Endothelial cell (in vitro differentiated cells): ENCODE measurements at regions not wholly inside any gene's neighbourhood (a gene's known extent, or its start where the extent isn't known, plus 50 kb on each side); places are given as distances from the start of the nearest gene placed in this dataset.

Experiments used
- DNase-seq: peaks from one replicate; pipeline ENCODE4 v3.0.0; 2021; ENCODE audit warnings: low spot score
- H3K27ac Mint-ChIP-seq: one replicate; pipeline ENCODE4 v1.8.0; 2021; ENCODE audit warnings: mixed read lengths, inconsistent platforms; ENCODE audit not compliant: unreplicated experiment
- H3K27me3 Mint-ChIP-seq: one replicate; pipeline ENCODE4 v1.8.0; 2021; ENCODE audit warnings: mild to moderate bottlenecking, moderate library complexity, mixed read lengths, inconsistent platforms; ENCODE audit not compliant: unreplicated experiment
- H3K36me3 Mint-ChIP-seq: one replicate; pipeline ENCODE4 v1.8.0; 2021; ENCODE audit warnings: mild to moderate bottlenecking, low read depth, mixed read lengths, inconsistent platforms; ENCODE audit not compliant: unreplicated experiment
- H3K4me1 Mint-ChIP-seq: one replicate; pipeline ENCODE4 v1.8.0; 2021; ENCODE audit warnings: mild to moderate bottlenecking, mixed read lengths, inconsistent platforms; ENCODE audit not compliant: unreplicated experiment
- H3K4me3 Mint-ChIP-seq: one replicate; pipeline ENCODE4 v1.8.0; 2021; ENCODE audit warnings: mild to moderate bottlenecking, mixed read lengths, inconsistent platforms; ENCODE audit not compliant: unreplicated experiment
- H3K9me3 Mint-ChIP-seq: one replicate; pipeline ENCODE4 v1.8.0; 2021; ENCODE audit warnings: mixed read lengths, inconsistent platforms; ENCODE audit not compliant: unreplicated experiment
- TF ChIP-seq, protein P1 (sequence below): fragments of 200-600 bp; sonication (generic); IDR thresholded peaks from one replicate; pipeline ENCODE4 v1.5.0; 2021; ENCODE audit warnings: antibody characterized with exemption; ENCODE audit not compliant: unreplicated experiment

DNA sequence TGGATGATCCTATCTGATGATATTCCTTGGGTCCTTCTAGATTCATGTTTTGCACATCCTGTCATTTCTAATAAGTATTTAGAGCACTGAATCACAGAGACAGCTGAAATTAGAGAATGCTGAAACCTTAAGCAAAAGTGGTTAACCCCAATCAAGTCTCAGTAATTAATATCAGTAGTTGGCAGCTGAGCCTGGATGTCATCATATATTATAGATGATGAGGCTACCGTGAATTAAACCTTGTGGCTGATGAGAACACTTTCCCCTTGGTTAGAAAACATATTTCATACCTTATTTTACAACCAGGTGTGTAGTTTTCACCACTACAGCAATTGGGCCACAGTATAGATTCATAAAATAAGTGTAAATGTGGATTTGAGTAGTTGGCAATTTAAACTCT is 499.0 kb downstream of the PDGFC start:
- H3K36me3 Mint-ChIP-seq, result no peaks in the 10 kb centered on the region
- no peaks in the 10 kb centered on the region for H3K4me1 Mint-ChIP-seq
- H3K9me3 Mint-ChIP-seq, result no peaks in the 10 kb centered on the region
- TF ChIP-seq, protein P1, sequence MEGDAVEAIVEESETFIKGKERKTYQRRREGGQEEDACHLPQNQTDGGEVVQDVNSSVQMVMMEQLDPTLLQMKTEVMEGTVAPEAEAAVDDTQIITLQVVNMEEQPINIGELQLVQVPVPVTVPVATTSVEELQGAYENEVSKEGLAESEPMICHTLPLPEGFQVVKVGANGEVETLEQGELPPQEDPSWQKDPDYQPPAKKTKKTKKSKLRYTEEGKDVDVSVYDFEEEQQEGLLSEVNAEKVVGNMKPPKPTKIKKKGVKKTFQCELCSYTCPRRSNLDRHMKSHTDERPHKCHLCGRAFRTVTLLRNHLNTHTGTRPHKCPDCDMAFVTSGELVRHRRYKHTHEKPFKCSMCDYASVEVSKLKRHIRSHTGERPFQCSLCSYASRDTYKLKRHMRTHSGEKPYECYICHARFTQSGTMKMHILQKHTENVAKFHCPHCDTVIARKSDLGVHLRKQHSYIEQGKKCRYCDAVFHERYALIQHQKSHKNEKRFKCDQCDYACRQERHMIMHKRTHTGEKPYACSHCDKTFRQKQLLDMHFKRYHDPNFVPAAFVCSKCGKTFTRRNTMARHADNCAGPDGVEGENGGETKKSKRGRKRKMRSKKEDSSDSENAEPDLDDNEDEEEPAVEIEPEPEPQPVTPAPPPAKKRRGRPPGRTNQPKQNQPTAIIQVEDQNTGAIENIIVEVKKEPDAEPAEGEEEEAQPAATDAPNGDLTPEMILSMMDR, result no peak
- no peak overlapping the region for H3K27ac Mint-ChIP-seq
- no peak overlapping the region for H3K4me3 Mint-ChIP-seq
- peaks cover 1% of the 10 kb centered on the region for H3K27me3 Mint-ChIP-seq
- no peak for DNase-seq

DNA sequence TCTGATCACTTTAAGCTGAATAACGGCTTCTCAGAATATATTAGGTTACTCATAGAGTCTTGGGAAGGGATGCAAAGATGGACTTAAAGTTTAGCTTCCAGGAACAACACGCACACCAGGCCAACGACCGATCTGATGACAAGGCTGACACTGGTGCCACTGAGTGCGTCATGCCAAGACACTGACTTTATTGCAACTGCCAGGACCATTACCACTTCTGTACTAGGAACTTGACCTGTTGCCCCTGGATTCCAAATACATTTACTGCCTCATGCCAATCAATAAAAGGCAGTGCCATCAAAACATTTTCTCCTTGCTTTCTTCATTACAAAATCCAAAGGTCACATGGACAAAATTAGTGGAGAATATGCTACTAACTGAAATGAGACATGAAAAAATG is 505.9 kb upstream of the CTSO start:
- H3K27me3 Mint-ChIP-seq, result peaks cover 2% of the 10 kb centered on the region
- H3K4me3 Mint-ChIP-seq, result no peak overlapping the region
- H3K4me1 Mint-ChIP-seq, result no peaks in the 10 kb centered on the region
- TF ChIP-seq, protein P1, result no peak
- H3K27ac Mint-ChIP-seq, result no peak overlapping the region
- H3K9me3 Mint-ChIP-seq, result no peaks in the 10 kb centered on the region
- H3K36me3 Mint-ChIP-seq, result no peaks in the 10 kb centered on the region
- DNase-seq, result no peak

DNA sequence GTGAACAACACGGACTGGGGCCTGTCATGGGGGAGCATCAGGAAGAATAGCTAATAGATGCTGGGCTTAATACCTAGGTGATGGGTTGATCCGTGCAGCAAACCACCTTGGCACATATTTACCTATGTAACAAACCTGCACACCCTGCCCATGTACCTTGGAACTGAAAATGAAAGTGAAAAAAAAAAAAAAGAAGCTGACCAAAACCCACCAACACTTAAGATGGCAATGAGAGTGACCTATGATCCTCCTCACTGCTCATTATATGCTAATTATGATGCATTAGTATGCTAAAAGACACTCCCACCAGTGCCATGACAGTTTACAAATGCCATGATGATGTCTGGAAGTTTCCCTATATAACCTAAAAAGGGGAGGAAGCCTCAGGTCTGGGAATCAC is 503.2 kb upstream of the CTSO start:
- H3K9me3 Mint-ChIP-seq, result no peaks in the 10 kb centered on the region

DNA sequence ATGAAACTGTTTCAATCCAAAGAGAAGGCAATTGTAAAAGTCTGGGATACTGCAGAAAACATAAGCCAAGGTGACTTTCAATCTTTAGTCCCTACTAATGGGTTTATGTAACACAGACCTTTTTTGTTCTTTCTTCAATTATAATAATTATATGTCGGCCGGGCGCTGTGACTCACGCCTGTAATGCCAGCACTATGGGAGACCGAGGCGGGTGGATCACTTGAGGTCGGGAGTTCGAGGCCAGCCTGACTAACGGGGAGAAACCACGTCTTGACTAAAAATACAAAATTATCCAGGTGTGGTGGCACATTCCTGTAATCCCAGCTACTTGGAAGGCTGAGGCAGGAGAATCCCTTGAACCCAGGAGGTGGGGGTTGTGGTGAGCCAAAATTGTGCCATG is 489.8 kb upstream of the CTSO start:
- Mint-ChIP-seq H3K9me3 (no peaks in the 10 kb centered on the region), H3K4me1 (no peaks in the 10 kb centered on the region), H3K36me3 (no peaks in the 10 kb centered on the region), H3K27me3 (no peaks in the 10 kb centered on the region), H3K4me3 (no peak overlapping the region), H3K27ac (no peak overlapping the region)
- TF ChIP-seq, protein P1, result no peak
- no peak for DNase-seq

More for the DNA sequence above, 503.2 kb upstream of the CTSO start:
- no peaks in the 10 kb centered on the region for H3K36me3 Mint-ChIP-seq
- no peak for DNase-seq
- H3K27me3 Mint-ChIP-seq, result no peaks in the 10 kb centered on the region
- TF ChIP-seq, protein P1, result no peak
- H3K4me1 Mint-ChIP-seq, result no peaks in the 10 kb centered on the region
- no peak overlapping the region for H3K4me3 Mint-ChIP-seq
- no peak overlapping the region for H3K27ac Mint-ChIP-seq

DNA sequence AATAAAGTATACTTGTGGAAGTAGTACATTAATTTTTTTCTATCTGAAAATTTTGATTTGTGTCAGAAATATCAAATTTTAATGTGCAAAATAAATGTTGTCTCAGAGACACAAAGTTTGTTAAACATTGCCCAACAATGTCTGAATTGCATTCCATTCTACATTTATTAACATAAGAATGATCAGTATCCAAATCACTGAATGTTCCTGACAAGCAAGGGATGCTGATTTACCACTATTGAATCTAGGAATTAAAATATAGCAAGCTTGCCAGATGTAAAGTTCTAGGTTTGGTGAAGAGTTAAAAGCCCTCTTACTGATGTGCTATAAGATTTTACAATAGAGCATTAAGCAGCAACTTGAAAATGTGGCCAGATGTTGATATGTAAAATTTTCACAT is 489.2 kb upstream of the CTSO start:
- TF ChIP-seq, protein P1, result no peak
- Mint-ChIP-seq H3K9me3 (no peaks in the 10 kb centered on the region), H3K4me1 (no peaks in the 10 kb centered on the region), H3K27ac (no peak overlapping the region), H3K27me3 (no peaks in the 10 kb centered on the region), H3K36me3 (no peaks in the 10 kb centered on the region), H3K4me3 (no peak overlapping the region)
- no peak for DNase-seq
